ENCODE measurements at regions not wholly inside any gene's neighbourhood (a gene's known extent, or its start where the extent isn't known, plus 50 kb on each side); places are given as distances from the start of the nearest gene placed in this dataset.

DNA sequence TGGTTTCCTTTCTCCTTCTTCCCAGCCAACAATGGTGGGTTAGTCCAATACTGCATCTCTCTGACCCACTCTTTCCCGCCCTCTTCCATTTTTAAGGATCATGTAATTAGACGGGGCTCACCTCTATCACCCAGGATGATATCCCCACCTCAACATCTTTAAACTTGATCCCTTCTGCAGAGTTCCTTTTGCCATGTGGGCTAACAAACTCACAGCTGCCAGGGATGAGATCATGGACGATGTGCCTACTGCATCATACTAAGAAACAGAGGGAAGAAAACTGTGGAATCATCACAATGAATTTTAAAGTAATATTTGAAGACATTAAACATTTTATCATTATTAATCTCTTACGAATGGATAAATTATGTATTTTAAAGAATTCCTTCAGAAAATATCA lies 183.5 kb downstream of the RDH14 start:
- DNase-seq, result no peak

DNA sequence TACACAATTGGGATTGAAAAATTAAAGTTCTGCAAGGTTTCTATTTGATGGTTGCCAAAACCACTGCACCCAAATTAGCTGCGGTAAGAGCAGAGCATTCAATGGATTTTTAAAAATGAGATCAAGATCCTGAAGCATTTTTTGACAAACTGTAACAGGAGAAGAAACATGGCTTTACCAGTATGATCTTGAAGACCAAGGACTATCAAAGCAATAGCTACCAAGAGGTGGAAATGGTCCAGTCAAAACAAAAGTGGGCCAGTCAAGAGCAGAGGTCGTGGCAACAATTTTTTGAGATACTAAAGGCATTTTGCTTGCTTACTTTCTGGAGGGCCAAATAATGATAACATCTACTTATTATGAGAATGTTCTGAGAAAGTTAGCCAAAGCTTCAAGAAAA lies 186.8 kb downstream of the RDH14 start:
- DNase-seq, result no peak

DNA sequence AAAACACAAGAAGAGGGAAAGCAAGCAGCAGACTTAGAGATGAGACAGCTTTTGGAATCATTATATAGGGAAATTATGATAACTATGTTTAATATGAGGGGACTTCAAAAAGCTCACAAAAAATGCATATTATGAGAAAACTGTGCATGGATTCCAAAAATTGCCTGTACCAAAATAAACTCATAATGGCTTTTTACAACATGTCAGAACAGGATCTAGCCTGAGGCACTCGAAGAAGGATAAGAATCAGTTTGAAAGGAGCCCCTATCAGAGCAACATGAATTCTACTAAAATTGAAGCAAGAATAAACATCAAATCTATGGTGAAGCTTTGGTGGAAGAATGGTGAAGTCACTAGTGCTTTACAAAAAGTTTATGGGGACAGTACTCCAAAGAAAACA lies 187.4 kb downstream of the RDH14 start:
- no peak for DNase-seq

DNA sequence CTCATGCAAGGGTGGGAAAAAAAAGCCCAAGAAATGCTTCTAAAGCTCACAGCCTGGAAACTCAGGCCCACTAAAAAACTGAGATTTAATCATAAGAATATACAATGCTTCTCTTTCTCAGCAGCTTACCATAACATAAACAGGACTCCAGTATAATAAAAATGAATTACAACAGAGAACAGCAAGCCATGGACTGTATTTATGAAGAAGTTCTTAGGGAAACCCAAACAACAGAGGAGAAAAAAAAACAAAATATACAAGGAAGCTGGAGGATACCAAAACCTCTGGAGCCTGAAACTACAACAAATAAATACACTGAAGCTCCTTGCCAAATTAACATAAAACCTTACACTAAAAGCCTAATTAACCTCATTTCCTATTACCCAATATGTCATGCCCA lies 187.8 kb downstream of the RDH14 start:
- DNase-seq, result no peak

DNA sequence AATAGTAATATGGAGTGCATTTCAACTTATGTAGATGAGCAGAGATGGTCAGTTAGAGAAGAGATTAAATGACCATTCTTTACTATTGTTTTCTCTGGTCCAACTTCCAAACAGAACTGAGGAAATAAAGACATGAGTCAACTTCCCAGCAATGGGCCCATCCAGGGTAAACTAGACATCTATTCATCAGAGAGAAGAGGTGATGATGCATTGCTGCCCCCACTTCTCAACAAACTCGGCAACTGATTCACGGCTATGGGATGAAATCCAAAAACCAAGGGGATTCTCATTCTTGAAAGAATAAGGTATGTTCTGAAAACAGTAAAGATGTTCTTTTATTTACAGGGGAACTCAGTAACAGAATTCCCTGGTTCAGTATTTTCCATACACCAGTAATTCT lies 190.7 kb downstream of the RDH14 start:
- DNase-seq, result peak; percentile 74

DNA sequence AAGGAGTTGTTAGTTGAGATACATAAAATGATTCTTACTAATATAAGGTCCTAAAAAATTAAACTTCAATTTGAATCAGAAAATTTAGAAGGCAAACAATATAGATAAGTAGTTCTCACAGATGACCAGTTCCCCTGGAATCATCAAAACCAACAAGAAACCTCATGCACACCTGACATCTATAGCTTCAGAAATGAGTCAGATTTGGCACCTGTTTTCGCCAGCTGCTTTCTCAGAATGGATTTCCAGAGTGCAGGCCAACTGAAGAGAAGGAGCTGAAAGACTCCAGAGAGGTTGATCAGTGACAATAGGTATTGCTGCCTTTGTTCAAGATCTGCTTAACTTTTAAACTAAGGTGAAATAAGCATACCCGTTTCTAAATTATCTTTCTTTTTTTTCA lies 192.4 kb downstream of the RDH14 start:
- DNase-seq, result peak; percentile 17

DNA sequence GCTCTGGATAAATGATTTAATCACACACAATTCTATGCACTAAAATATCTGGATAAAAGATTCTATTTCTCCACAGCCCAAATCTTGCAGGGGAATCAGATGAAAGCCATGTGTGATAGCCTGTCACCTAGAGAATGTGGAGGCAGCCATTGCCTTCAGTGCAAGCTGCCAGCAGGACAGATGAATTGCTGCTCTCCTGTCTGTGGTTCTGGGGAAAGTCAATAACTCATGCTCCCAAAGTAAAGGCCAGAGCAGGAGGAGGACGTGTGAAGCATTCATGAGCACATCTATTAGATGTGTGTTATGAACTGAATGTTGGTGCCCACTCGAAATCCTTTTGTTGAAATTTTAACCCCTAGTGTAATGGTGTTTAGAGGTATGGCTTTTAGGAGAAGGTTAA lies 195.1 kb downstream of the RDH14 start:
- DNase-seq, result no peak

DNA sequence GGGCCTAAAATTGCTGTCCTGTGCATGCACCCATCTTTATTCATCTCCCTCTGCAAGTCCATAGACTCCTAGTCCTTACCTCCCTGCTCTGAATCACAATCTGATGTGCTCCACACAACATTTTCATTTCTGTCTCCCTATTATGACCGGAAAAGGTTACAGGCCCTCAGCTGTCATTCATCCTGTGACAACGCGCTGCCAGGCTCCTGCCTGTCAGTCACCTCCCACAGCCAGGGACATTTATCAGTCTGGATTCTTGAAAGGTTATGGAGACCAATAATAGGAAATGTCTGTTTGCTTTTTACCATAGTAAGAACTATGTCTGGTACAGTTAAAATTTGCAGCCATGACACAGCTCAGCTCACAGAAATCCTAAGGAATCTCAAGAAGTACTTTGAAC lies 197.1 kb downstream of the RDH14 start:
- no peak for DNase-seq

DNA sequence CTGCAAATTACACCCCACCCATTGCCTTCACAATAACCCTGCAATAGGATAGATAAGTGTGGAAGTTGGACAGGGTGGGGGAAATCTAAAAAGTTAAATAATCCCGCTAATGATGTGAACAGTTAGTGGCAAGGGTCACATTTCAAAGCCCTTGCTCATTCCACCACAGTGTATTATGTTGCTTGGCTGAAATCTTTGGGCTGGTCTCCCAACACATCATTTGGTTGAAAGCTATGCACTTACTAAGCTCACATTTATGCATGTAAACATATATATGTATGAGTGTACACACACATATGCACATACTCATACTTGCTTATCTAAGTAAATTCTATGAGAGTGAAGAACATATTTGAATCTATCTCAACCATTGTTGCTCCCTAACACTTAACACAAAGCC lies 197.8 kb downstream of the RDH14 start:
- DNase-seq, result no peak

DNA sequence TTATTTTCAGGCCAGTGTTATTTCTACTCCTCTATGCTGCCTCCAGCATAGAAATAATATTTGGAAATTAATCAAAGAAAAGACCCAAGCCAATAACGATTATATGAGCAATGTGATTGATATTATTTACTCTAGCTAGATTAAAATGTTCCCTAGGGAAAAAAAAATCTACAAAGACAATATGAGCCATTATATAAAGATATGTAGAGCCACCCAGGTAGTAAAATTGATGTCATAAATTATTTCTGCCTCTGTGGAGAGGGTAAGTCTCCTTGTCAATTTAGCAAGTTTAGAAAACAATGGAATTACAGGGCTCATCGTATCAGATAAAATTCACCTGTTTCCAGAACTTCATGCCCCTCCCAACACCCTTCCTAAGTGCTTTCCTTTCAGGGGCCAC lies 202.9 kb downstream of the RDH14 start:
- DNase-seq, result no peak

DNA sequence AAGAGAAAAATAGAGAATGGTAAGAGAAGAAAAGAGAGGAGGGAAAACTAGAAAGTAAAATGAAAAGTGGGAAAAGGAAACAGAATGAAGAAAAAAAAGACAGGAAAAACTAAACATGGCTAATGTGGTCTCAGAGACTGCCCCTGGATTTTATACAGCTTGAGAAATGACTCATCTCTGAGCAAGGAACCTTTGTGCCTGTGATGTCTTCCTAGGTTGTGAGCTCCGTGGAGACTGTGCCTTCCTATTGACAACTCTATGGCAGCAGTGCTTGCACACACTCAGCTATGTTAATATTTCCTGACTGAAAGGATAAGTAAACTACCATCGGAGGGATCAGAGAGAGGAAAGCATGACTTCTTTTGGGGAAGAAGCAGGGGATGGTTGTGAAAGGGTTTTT lies 203.8 kb downstream of the RDH14 start:
- peak; percentile 65 for DNase-seq

DNA sequence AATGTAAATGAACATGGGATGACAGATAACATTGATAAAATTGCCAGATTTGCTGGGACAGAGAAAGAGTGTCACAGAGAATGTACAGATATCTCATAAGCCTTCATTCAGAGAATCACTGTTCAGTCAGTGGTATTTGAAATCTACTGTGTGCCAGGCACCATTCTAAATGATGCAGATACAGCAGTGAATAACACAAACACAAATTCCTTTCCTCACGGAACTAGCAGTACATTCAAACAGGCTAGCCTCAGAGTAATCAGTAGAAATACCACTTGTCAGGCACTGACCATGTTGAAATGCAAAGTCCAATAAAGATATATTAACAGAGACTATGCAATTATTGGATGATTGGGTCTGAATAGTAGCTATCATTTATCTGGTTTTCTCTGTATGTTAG lies 211.0 kb downstream of the RDH14 start:
- DNase-seq, result no peak

DNA sequence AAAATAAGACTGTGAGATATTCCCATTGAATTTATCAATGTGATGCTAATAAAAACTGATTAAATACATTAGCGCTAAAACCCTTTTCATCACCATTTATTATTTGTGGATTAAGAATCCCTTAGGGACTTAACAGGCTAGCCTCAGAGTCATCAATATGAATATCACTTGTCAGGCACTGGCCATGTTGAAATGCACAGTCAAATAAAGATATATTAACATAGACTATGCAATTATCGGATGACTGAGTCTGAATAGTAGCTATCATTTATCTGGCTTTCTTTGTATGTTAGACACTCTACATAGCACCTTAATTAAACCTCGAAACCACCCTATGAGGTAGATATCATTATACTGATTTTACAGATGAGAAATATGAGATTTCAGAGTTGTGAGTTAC lies 213.6 kb downstream of the RDH14 start:
- no peak for DNase-seq

DNA sequence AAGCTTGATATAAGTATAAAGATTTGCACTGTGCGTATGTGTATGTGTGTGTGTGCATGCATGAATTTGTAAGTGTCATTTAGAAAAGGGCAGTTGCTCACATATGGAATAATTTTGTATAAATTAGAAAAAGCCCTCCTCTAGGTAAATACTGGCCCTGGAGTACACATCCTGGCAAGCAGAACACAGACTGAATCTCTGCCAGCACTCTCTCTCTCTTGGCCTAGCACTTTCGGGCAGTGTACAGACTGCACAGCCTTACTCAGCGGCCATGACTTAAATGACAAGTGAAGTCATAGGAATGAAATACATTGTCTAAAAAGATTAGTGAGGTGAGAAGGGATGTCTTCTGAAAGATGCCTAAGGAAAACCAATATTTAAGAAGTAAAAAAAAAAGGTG lies 214.1 kb downstream of the RDH14 start:
- DNase-seq, result no peak

DNA sequence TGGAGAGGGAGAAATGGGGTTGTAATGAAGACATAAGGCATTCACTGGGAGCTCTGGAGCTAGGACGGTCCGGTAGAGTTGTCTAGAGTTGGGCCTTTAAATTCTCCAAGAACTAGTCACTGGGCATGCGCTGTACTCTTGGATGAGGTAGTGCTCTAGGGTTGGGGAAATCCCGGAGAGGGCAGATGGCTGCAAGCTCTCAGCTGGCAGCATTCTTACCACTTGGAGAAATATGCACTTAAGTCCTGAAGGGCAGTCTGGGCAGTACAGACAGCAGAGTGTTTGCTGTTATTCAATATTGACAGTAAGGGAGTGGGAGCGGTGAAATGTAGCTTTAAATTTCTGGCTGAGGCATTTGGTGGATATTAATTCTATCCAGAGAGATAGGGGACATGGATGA lies 214.6 kb downstream of the RDH14 start:
- DNase-seq, result peak; percentile 18

DNA sequence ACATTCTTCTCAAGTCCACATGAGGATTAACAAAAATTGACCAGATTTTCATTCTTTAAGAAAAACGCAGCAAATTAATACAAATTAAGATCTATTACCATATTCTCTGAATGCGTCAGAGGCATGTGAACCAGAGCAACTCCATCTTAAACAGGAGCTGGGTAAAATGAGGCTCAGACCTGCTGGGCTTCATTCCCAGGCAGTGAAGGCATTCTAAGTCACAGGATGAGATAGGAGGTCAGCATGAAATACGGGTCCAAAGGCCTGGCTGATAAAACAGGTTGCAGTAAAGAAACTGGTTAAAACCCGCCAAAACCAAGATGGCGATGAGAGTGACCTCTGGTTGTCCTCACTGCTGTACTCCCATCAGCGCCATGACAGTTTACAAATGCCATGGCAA lies 217.6 kb downstream of the RDH14 start:
- DNase-seq, result no peak

DNA sequence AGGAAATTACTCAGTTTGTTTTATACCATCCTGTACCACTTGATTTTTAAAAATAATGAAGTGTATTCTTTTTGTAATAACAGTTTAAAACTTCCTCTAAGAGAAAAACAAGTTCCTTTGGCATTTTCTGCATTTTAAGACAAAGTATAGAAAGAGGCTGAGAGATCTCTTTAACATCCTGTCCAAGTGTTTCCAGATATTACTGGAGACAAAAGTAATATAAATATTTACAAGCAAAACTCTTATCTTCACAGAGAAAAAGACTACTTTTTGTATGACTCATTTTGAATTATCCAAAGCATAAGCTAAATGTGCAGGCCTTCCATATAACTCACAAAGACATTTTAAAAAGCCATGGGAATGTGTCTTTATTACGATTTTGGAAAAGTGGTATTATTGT lies 221.1 kb downstream of the RDH14 start:
- peak; percentile 36 for DNase-seq

DNA sequence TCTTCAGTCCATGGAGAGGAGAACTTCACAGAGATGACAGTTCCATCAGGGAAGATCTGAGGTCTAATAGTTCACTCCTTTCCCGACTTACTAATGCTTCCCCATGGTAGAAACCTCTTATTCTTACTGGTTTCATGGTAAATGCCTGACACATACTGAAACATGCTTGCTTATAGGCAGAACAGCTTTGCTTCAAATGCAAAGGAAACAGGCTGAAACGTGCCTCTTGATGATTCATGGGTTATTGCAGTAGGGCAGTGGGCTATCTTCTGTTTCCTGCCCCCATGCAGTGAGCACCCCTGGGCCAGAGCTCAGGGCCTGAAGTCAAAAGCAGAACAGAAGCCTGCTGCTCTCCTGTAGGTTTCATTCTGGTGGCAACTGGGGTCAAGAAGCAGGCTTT lies 223.5 kb downstream of the RDH14 start:
- DNase-seq, result peak; percentile 24

DNA sequence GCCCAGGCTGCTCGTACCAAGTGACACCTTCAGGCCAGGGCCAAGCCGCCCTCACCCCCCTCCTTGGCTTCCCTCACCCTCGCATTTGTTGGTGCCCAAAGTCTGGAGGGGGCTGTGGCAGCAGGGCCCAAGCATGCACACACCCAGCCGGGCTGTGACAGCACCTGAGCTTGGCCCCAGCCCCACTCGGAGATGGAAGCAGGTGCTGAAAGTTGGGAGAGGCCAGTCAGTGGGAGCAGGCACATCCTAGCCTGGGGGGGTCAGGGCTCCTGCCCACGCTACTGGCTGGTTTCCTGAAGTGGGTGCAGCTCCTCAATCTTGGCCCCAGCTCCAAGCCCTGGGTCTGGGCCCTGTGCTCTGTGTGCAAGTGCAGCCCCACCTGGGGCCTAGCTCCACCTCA lies 228.0 kb downstream of the RDH14 start:
- no peak for DNase-seq

DNA sequence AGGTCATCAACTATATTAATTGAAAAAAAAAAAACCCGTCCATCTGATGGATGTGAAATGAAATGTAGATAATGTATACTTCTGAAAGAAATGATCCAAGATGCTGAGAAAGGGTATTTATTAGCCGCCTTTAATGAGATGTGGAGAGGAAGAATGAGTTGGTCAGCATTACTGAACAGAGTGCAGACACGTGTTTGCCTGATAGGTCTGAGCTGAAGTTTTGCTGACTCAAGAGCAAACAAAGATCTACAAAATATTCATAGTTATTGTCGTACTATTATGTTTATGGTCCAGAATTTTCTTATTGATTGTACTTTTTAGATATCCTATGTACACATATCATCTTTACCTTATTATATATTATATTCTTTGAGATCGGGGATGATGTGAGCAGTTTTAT lies 235.3 kb downstream of the RDH14 start:
- no peak for DNase-seq

DNA sequence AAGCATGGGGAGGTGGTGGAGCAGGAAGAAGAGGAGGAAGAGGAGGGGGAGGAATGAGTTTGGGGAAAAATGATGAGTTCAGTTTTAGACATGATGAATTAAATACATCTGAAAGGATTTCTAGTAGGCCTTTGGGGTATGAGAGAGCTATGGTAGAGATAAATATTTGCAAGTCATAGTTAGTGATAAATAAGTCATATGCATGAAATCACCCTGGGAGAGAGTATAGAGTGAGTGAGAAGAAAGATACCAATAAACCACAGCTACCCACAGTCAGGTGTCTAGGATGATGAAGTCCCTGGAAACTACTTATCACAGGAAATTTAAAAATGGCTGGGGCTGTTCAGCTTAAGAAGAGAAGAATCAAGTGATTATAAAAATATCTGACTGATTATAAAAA lies 240.5 kb downstream of the RDH14 start:
- DNase-seq, result no peak

DNA sequence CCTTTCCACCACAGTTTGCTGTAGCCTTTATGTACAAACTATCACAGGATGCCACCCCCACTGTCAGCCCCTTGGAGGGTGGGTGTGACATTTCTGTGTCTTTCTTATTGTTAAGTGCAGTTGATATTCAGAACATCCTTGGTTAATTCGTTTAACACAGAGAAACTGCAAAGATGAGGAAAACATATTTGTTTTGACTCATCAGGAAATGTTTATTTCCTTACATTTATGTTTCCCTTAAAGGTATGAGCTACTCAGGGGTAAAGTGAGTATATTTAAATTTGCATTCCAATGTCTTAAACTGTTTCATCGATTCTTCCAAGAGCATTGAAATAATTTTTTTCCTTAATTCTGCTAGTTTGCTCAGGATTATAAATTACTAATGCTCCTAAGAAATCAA lies 243.4 kb downstream of the RDH14 start:
- DNase-seq, result no peak

DNA sequence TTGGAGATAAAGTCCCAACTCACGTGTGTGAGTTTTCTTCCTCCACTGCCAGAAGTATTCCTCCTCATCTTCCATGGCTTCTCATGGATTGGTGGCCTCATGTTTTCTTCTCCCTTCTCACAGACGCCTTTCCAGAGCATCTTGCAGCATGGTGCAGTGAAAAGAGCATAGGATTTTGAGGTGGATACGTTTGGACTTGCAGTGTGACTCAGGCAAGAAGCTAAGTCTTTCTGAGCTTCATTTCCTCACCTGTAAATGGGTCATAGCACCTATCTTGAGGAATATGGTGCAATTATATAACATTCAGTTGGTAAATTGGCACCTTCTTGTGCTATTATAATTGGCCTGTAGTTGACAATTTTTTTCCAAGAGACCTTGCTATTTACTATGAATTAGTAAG lies 247.6 kb downstream of the RDH14 start:
- DNase-seq, result no peak

DNA sequence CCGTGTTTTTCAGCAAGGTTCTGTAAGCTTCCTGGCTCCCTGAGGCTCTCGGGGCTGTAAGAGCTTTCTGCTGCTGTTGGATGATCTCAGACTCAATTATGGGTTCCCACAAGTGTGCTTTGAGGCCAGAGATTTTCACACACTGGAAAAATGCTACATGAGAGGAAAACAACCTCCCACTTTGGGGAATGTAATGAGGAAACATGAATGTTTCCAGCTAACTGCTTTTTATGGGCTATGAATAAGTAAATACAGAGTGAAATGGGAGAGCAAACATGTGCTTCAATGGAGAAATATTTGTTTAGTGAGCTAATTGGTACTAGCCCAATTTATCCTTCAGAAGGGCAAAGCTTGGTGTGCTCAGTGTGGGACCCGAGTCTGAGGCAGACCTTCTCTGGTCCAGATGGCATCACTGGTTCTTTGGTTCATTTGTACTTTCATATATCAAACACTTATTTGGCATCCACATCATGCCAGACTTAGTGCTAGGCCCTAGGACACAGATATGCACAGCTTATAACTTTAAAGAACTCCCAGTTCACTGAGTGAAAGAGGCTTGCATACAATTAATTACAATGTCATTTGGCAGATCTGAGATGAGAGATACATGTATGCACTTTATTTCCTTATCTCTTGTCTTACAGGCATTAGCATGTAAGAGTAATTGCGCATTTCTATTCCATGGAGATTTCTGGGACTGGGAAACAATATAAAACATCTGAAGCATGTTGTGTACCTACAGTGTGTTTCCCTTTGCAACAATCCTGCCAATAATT lies 248.8 kb downstream of the RDH14 start:
- no peak for DNase-seq

DNA sequence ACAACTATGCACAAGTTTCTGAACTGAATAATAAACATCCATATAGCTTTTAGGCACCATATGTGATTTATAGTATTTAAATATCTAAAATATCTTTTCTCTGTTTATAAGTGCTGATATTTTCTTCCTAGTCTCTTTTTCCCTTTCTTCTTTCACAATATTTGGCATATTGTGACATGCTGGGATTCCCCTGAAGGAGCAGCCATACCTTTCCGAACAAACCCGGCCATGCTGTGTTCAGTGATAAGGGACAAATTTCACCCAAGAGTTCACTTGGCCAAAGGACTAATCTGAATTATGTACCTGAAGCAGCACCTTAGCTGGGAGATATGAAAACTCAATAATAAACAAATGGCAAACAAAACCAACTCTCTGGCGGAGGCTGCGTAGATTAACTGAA lies 250.8 kb downstream of the RDH14 start:
- no peak for DNase-seq
